ENCODE measurements at regions not wholly inside any gene's neighbourhood (a gene's known extent, or its start where the extent isn't known, plus 50 kb on each side); places are given as distances from the start of the nearest gene placed in this dataset.

GRCh38 chr22:48415520-48415919, 1412.2 kb downstream of the BRD1 start:
- Histone ChIP-seq H2AFZ (no peak overlapping the region), H3K36me3 (ENCODE audit: insufficient read depth) (no peaks in the 10 kb centered on the region), H3K27ac (ENCODE audit: low read depth) (no peak overlapping the region), H3K4me1 (ENCODE audit: insufficient read depth) (no peaks in the 10 kb centered on the region), H4K20me1 (replicated peaks; ENCODE audit: insufficient read depth) (no peaks in the 10 kb centered on the region), H3F3A (replicated peaks; ENCODE audit: low read depth) (no peaks in the 10 kb centered on the region), H3K27me3 (ENCODE audit: insufficient read depth) (no peaks in the 10 kb centered on the region), H3K4me2 (no peak overlapping the region), H3K4me3 (no peak overlapping the region), H3K9me2 (ENCODE audit: insufficient read depth) (no peaks in the 10 kb centered on the region), H3K79me2 (replicated peaks; ENCODE audit: insufficient read depth) (no peaks in the 10 kb centered on the region)
- no peak for ATAC-seq
- no peaks in the 10 kb centered on the region for H3K36me3 Mint-ChIP-seq (ENCODE audit: low read depth)
- DNase-seq (ENCODE audit: low spot score): no peak
- TF ChIP-seq ZNF331 (CRISPR knock-in tag; IDR thresholded peaks at IDR 0.05; ENCODE audit: low read depth) (no peak), POLR2AphosphoS5 (IDR thresholded peaks at IDR 0.05; ENCODE audit: low read depth) (no peak), EZH2phosphoT487 (IDR thresholded peaks at IDR 0.05; ENCODE audit: unreplicated experiment) (no peak), EZH2 (IDR thresholded peaks at IDR 0.05; ENCODE audit: low read depth, unreplicated experiment) (no peak), ZNF462 (CRISPR knock-in tag; IDR thresholded peaks at IDR 0.05) (no peak), CTCF (conservative IDR thresholded peaks at IDR 0.05; ENCODE audit: low read depth in 2 of 2) (no peak), CREB1 (CRISPR knock-in tag; IDR thresholded peaks at IDR 0.05; ENCODE audit: low read depth) (no peak)
- no peaks in the 10 kb centered on the region; the same call in 2 of the 3 replicates for H3K9me3 Mint-ChIP-seq
- no peak overlapping the region for H3K27ac Mint-ChIP-seq
- H3K4me3 Mint-ChIP-seq: no peak overlapping the region
- peaks cover 6% of the 10 kb centered on the region for H3K27me3 Mint-ChIP-seq (ENCODE audit: insufficient read depth, low read depth, poor library complexity)
- peaks cover 22% of the 10 kb centered on the region for H3K4me1 Mint-ChIP-seq

All from GM23338 (cell line).